Fibroblast of skin of back (primary cell): ENCODE measurements at regions not wholly inside any gene's neighbourhood (a gene's known extent, or its start where the extent isn't known, plus 50 kb on each side); places are given as distances from the start of the nearest gene placed in this dataset.

Source experiments
- DNase-seq: peaks from one replicate; pipeline ENCODE4 v3.0.0-alpha.2; 2013

GRCh38 chr20:11000416-11000815 is 326.6 kb upstream of the JAG1 start:
- DNase-seq = no peak

GRCh38 chr20:11001302-11001701 is 327.5 kb upstream of the JAG1 start:
- DNase-seq = peak; percentile 57

GRCh38 chr20:11001764-11002540 is 328.2 kb upstream of the JAG1 start:
- peak; percentile 100 for DNase-seq

DNA sequence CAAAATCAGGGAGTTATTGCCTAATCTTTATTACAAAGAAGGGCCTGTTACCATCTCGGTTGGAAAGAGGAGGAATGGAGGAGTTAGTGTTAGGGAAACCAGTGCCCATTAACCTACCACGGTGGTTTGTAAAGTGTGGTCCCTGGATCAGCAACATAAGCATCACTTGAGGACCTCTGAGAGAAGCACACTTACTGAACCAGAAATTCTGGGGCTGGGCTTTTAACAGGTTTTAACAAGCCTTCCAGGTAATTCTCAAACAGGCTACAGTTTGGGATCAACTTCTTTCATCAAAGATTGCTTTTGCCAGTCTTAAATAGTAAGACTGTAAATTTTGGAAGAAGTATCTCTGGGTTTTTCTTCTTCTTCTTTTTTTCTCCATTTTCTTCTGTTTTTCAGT is 329.5 kb upstream of the JAG1 start:
- DNase-seq = no peak

- DNase-seq = no peak
Observed at GRCh38 chr20:11008444-11009033, 334.7 kb upstream of the JAG1 start.

GRCh38 chr20:11011653-11012052 is 337.9 kb upstream of the JAG1 start:
- DNase-seq = no peak

- DNase-seq = peak; percentile 46
Observed at GRCh38 chr20:11012975-11013374, 339.2 kb upstream of the JAG1 start.

DNA sequence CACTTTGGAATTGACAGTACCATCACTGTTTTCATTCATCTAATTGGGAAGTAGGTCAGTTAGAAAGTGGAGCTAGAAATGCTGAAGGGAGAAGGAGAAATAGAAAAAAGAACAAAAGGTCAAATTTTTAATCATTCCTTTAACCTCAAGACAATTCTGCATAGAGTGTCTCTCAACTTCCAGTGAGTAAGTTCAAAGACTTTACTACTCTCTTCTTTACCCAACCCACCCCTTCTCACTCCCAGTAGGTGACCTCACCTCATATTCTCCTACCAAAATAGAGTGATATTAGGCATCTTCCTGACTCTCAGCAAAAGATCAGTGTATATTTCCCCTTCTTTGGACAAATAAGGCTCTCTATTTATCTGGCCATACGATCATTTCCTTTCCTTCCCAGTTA is 340.0 kb upstream of the JAG1 start:
- no peak for DNase-seq

DNA sequence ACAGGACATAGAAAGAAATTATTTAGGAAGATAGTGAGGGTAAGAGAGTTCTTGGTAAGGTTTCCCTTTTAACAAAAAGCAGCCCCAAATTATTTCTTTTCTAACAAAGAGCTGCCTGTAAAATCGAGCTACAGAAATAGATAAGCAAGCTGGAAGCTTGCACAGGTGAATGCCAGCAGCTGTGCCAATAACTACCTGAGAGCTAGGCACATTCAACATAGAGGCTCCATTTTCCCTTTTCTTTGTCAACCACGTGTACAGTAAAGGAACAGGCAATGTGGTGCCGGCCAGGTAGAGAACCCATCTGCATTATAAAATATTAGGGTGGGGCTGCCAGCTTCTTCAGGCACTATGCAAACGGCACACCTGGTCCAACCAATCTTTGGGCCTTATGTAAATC is 341.6 kb upstream of the JAG1 start:
- DNase-seq = no peak

DNA sequence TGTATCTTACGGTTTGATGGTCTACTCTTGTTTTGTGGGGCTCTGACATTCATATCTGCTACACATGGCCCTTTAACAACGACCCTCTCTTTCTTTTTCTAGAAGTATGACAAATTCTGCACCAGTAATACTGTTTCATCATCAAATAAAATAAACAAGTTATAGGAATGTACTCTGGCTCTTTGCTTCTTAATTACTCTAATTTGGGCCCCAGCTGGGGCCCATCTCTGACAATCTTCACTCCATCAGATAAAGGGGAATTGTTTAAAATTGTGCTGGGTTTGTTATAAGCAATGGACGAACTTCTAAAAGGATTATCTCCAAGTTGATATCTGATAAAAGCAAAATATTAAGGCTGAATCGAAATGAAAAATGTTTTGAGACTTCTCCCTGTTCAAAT is 343.6 kb upstream of the JAG1 start:
- DNase-seq = no peak

- DNase-seq = no peak
Observed at GRCh38 chr20:11018668-11019170, 344.9 kb upstream of the JAG1 start.

DNA sequence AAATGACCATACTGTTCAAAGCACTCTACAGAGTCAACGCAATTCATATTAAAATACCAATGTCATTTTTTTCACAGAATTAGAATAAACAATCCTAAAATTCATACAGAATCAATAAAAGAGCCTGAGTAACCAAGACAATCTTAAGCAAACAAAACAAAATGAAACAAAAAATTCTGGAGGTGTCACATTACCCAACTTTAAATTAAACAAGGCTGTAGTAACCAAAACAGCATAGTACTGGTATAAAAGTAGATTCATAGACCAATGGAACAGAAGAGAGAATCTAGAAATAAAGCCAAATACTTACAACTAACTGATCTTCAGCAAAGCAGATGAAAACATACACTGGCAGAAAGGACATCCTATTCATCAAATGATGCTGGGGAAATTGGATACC is 346.9 kb upstream of the JAG1 start:
- peak; percentile 18 for DNase-seq

DNA sequence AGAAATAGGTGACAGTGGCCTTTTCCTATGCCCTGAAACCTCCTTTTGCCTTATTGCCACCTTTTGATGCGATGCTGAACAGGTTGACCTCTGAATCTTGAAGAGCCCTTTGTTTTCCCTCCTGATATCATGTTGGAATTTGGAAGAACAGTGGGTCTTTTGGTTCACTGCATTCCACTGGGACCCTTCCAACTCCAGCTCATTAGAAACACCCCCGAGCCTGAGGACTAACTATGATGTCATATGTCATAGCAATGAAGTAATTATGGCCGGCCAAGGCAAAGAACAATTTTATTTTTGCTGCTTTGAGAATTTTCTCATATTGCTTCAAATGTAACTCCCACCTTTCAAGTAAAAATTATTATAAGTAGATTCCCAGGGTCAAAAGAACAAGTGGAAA is 353.4 kb upstream of the JAG1 start:
- DNase-seq = no peak

DNA sequence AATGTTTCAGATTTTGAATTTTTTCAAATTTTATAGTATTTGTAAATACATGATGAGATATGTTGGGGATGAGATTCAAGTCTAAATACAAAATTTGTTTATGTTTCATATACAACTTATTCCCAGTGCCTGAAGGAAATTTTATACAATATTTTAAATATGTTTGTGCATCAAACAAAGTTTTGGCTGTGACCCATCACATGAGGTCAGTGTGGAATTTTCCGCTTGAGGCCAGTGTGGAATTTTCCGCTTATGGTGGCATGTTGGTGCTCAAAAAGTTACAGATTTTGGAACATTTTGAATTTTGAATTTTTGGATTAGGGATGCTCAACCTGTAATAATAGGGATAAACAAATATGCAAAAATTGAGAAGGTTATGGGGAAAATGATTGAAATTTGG is 356.6 kb upstream of the JAG1 start:
- DNase-seq = no peak

DNA sequence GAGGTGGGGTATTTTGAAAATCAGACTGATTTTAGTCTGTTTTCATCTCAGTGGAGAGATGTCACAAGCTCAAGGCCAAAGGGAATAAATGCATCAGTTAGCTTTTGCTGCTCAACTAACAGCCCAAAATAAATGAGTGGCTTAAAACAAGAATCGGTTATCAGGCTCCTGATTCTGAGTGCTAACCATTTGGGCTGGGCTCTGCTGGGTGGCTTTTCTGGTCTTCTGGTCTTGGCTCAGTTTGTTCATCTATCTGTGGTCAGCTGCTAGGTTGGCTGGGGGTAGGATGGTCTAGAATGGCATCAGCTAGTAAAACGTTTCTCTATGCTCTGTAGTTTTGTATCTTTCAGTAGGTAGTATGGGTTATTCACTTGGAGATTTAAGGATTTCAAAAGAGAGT is 357.5 kb upstream of the JAG1 start:
- DNase-seq = no peak

DNA sequence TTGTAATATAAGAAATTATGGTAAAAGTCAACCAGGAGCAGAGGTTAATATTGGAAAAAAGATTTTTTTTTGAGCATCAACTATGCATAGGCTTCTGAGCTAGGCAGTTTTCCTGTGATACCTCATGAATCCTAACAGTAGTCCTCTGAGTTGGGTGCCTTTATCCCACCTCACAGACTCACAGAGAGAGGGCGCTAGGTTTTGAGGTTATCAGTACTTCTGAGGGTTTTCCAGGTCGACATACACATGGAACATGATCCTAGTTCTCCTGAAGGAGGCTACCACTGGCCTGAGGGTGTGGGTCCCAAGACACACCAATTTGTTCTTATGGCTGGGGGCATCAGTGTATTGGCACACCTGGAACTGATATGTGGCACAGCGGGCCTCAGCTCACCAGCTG is 358.8 kb upstream of the JAG1 start:
- no peak for DNase-seq

GRCh38 chr20:11034025-11034424 is 360.2 kb upstream of the JAG1 start:
- DNase-seq = no peak

DNA sequence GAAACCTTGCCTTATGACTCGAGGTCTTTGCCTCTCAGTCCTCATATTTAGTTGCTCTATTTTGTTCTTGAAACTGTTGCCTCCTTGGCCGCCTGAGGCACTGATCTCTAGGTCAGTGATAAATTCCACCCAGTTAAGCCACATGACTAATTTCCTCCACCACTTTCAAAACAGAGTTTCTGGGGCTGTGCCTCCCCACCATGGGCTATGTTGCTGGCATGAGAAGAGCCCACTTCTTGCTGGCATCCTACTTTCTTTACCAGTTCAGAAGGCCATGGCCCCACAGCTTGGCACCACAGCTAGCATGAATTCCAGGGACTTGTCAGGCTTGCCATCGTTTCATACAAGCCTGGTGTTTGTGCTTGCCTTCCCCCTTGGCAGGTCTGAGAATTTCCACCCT is 361.4 kb upstream of the JAG1 start:
- DNase-seq = peak; percentile 37

DNA sequence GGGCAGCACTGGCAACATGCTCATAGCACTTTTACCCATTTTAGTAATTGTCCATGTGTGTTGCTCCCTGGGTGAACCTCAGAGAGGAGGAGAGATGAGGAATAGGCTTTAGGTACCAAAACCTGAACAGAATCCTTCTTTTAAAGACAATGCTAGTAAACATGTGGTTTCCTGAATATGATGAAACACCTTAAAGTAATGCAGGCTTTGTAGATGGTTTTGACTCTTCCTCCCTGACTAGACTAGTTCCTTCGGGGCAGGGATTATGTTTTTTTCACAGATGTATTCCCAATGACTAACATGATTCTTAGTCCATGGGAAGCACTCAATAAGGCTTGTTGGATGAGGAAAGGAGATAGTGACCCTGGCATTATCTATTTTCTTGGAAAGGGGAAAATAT is 367.6 kb upstream of the JAG1 start:
- peak; percentile 56 for DNase-seq

- no peak for DNase-seq
Observed at GRCh38 chr20:11043001-11043400, 369.2 kb upstream of the JAG1 start.

GRCh38 chr20:11044561-11044960 is 370.8 kb upstream of the JAG1 start:
- DNase-seq = no peak

- no peak for DNase-seq
Observed at GRCh38 chr20:11045412-11046175, 371.8 kb upstream of the JAG1 start.

DNA sequence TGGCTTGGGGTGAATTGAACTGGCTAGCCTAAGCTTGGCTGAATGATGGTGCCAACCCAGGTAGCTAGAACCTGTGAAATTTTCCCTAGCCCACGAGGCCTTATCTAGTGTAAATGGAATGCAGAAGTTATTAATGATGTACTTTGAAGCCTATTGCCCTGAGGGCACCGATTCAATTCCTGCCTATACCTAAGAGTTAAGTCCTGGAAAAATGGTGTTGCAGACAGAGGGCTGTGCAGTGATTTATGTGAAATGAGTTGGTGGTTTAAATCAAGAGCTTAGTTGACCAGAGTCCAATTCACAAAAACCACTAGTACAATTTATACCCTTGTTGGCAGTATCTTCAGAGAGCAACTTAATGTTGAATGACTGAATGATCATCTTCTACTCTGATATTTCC is 373.8 kb upstream of the JAG1 start:
- DNase-seq = no peak

DNA sequence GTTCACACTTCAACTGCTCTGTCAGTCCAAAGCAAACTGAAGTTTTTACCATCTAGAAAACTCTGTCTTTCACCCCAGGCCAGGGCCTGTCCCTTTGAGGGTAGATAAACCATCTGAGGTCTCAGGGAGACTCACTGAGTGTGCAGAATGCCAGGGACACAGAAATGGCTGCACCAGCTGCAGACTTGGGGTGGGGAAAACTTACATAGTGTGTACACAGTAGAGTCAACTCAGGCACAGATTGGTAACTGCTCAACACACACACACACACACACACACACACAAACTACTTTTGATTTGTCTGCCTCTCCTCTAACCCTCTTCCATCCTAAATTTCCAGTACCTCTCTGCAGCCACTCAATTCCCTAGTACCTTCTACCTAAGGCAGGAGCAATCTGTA is 374.9 kb upstream of the JAG1 start:
- no peak for DNase-seq
